HS-27A (cell line): ENCODE measurements at regions not wholly inside any gene's neighbourhood (a gene's known extent, or its start where the extent isn't known, plus 50 kb on each side); places are given as distances from the start of the nearest gene placed in this dataset.

Source experiments
- DNase-seq: peaks from one replicate; pipeline ENCODE4 v3.0.0-alpha.2; 2012; ENCODE audit warnings: low read depth, missing footprints

DNA sequence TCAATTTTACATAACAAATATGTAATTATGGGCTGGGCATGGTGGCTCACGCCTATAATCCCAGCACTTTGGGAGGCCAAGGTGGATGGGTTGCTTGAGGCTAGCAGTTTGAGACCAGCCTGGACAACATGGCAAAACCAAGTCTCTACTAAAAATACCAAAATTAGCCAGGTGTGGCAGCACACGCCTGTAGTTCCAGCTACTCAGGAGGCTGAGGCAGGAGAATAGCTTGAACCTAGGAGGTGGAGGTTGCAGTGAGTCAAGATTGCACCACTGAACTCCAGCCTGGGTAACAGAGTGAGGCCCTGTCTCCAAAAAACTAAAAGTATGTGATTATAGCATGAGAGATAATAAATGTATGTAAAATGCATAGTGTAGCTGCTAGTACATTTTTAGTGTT, 229.0 kb downstream of the PPARGC1A start:
- no peak for DNase-seq

DNA sequence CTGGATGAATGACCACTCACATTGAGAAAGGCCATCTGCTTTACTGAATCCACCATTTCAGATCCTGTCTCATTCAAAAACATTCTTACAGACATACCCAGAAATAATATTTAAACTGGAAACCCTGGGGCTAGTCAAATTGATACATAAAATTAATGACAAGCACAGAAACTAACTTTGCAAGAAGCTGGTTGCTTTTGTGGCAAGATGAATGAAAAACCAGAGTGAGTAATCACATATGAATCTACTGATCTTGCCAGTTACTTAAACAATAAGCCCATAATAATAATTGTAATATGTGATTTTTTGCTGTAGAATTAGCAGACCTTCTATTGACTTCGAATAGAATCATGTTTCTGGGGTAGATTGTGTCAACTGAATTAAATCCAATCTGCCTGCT, 235.1 kb downstream of the PPARGC1A start:
- DNase-seq = no peak

DNA sequence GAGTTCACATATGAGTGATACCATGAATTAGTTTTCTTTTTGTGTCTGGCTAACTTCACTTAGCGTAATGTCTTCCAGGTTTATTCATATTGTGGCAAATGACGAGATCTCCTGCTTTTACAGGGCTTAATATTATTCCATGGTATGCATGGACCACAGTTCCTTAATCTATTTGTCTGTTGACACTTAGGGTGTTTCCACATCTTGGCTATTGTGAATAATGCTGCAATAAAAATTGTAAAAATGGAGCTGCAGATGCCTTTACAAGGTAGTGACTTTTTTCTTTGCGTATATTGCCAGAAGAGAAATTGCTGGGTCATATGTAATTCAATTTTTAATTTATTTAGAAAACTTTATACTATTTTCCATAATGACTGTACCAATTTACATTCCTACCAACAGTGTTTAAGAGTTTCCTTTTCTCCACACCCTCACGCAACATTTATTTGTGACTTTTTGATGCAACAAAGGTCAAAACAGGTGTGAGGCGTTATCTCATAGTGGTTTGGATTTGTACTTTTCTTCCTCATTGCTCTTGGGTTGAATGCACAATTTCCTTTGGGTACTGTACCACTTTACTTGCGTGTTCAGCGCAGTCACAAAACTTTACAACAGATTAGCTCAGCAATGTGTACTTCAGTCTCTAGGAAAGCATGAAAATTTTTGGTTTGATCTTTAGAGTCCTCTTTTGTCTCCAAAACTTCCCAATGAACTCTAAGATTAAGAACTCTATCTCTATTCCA, 240.8 kb downstream of the PPARGC1A start:
- no peak for DNase-seq

DNA sequence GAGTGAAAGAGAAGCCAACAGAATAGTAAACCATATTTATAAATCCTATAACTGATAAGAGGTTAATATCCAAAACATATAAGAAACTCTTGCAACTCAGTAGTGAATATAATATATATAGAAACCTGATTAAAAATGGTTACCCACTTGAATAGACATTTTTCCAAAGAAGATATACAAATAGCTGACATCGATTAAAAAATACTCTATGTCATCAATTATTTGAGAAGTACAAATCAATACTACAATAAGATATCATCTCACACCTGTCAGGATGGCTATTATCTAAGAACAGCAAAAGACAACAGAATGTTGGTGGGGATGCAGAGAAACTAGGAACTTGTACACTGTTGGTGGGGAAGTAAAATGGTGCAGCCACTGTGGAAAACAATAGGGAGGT, 254.4 kb downstream of the PPARGC1A start:
- no peak for DNase-seq

DNA sequence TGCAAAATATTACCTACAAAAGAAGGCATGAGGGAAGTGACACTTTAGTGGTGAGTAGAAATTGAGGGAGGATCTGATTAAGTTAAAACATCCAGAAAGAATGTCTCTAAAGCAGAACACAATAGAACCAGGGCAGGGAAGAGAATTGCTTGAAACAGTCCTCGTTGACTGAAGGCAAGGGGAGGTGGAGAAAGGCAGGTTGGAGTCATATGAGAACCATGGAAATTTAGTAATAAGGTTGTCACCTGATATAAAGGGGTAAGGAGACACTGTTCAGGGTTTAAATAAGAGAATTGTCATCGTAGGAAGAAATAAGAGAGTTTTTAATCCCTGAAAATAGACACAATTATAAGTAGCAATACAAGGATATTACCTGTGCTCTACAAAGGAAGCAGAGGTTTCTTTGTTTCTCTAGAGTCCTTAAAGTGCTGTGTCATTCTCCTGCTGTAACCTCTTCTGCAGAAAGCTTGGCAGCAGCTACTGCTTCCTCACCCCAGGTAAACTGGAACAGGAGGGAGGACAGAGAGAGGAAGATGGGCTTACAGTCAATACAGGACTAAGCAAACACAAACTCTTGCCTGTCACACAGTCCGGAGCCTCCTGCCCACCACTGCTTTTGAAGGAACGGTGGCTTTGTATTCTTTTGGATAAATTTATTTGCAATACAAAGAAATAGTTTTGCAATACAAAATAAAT, 258.4 kb downstream of the PPARGC1A start:
- DNase-seq = no peak

DNA sequence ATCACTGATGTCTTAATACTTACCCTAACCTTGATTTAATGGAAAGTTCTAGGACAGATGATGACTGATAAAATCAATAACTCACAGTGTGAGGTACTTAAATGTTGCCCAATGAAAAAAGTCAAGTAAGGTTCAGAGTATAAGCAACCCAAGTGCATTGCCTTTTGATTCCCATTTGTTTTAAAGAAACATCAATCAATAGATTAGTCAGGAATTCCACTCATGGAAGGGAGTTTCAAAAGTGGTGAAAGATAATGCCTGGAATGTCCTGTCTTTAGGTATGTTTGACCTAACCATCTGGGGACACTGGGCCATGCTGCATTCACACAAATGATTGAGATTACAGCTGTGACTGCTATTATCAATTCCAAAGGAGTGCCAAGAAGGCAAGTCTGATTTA, 259.7 kb downstream of the PPARGC1A start:
- DNase-seq = no peak

DNA sequence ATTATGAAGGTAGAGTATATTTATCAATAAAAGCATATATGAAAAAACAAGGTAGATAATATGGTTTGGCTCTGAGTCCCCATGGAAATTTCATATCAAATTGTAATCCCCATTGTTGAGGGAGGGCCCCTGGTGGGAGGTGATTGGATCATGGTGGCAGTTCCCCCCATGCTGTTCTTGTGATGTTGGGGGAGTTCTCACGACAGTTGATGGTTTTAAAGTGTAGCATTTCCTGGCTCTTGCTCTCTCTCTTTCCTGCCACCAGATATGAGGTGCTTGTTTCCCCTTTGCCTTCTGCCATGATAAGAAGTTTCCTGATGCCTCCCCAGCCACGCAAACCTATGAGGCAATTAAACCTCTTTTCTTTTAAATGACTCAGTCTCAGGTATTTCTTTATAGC, 260.4 kb downstream of the PPARGC1A start:
- no peak for DNase-seq

DNA sequence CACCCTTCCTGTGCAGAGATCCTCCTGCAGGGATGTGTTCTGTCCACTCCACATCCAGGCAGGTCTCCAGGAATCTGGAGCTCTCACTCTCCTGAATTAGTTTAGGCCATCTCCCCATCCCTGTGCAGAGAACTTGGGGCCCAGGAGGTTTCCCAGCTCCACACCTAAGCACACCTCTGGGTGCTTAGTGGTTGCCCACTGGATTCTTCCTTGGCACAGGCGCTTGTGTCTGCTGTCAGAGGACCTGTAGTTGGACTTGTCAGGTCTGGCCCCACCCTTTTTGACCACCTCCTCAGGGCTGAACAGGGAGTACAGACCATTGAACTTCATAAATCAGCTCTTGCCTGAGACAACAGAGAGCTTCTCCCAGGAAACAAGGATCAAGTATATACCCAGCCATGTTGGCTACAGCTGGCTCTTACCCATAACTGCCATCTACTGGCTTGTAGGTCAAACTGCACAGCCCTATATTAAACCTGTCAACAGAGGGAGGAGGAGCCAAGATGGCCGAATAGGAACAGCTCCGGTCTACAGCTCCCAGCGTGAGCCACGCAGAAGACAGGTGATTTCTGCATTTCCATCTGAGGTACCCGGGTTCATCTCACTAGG, 275.5 kb downstream of the PPARGC1A start:
- no peak for DNase-seq

DNA sequence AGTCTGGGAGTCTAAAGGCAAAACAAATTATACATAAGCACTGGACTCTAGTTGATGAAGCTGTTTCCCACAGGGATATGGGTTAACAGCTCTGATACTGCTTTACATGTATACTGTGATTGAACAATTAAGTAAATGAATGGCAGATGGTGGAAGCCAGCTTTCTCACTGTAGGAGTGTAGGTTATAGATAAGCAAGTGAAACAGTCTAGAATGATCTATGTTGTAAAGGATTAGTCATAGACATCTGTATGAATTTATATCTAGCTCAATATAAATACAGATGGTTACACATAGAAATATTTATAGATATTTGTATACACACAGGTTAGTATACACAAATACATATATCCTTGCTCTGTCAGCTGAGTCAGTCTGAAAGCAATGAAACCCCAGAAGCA, 276.1 kb downstream of the PPARGC1A start:
- no peak for DNase-seq

DNA sequence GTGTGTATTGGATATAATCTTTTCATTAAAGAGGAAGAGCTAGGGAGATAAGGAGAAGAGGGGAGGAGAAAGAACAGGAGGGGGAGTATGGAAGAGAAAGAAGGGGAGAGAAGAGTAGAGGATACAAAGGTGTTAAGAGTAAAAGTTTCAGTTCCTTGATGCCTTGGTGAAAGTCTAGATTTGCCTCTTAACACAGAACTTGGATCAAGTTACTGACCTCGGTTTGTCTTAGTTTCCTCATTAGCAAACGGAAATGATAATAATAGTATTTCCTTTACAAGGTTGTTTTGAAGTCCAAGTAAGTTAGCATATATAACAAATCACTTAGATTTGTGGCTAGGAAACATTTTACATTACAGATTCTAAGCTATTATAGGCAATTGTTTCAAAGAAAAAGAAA, 287.1 kb downstream of the PPARGC1A start:
- no peak for DNase-seq

DNA sequence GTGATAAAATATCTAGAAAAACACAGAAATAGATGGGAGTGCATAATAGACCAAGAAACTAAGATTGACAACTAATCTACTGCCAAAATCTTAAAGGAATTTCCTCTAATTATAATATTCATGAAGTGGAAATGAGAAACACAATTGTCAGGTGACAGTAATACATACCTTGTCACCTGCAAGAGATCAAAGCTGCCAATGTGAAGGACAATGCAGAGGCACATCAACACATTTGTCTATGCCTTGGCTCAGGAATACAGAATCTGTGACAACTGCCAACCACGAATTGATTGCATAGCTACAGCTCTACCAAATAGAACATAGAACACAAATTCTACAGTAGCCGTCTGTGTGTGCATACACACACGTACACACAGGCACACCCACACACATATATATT, 295.7 kb downstream of the PPARGC1A start:
- no peak for DNase-seq

DNA sequence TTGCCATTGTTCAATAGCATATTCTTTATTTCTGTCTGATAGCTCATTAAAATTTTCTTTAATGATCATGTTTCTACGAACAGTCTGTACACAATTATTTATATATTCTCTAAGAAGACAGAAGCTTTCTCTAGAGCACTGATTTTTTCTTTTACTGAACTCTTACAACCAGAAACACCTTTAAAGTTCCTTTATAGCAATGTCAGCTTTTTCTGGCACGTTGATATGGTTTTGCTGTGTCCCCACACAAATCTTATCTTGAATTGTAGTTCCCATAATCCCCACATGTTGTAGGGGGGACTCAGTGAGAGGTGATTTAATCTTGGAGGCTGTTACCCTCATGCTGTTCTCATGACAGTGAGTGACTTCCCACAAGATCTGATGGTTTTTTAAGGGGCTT, 299.4 kb downstream of the PPARGC1A start:
- DNase-seq = no peak

DNA sequence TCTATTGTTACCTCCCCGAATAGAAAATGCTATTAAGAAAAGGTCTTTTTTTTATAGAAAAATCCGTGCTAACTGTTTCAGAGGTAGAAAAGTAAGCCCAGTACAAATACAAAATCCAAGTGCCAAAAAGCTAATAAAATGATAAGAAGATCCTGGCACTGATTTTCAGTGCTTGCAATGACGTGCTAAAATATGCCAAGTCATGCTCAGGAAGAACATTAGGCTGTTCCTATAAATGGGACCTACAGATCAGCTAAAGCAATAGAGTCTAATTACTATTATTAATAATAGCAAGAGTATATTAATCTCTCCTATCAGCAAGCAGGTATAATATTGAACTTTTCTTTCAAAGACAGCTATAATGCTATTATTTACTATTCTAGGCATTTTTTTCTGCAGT, 305.8 kb downstream of the PPARGC1A start:
- no peak for DNase-seq

DNA sequence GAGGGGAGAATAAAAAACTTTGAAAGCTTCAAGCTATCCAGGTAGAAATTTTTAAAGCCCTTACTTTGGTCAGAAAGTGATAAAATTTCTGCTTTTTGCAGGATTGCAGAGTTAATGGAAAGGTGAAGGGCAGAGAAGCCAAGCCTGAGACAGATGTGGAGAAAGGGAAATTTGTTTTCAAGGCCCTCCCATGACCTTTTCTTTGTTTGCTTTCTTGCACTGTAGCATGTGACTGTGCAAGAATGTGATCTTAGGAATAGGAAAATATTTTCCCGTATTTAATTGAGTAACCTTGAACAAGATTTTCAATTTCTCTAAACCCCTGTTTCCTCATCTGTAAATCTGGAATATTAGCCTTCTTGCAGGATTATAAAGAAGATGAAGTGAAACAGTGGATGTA, 307.2 kb downstream of the PPARGC1A start:
- DNase-seq = no peak

DNA sequence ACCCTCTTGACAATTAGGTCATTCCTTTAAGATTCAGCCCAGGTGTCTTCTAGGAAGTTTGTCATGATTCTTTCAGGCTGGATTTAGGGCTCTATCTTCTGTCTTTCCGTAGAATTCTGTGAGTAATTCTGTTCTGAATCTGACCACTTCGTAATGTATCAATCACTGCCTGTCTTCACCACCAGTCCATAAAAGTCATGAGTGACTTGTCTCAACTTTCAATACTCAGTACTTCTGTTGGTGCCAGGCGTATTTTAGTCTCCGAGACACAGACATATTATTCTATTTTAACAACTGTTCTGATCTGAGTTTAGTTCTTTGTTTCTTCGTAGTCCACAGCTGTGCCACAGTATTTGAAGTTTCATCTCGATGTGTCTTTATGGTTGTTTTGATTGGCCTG, 310.7 kb downstream of the PPARGC1A start:
- no peak for DNase-seq

DNA sequence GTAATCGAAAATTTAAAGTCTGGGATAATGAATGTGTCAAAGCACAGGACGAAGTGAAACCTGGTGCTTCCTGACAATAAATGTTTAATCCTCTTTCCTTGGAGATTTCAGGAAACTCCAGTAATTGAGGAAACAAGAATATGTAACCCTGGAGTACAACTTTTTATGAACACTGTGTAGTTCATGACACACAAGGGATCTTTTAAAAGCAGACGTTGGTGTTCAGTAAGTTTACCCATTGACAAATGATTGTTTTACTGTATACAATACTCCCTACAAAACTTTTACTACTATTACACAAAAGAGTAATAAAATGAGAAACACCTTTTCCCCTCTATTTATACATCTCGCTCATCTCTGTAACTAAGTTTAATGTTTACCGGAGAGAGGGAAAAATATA, 312.4 kb downstream of the PPARGC1A start:
- no peak for DNase-seq

DNA sequence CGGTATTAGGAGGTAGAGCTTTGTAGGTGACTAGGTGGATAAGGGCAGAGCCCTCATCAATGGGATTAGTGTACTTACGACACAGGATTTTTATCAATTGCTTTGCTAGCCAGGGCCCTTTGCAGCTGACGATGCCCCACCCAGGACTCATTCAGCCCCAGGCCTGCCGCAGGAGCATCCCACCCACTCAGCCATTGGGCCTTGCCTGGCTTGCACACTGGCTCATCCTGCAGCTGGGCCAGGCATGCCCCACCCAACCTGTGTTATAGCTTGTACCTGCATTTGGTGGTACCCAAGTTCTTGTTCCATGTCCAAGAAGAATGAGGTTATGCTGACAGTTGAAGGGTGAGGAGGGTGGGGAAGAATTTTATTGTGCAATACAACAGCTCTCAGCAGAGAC, 317.5 kb downstream of the PPARGC1A start:
- DNase-seq = no peak

DNA sequence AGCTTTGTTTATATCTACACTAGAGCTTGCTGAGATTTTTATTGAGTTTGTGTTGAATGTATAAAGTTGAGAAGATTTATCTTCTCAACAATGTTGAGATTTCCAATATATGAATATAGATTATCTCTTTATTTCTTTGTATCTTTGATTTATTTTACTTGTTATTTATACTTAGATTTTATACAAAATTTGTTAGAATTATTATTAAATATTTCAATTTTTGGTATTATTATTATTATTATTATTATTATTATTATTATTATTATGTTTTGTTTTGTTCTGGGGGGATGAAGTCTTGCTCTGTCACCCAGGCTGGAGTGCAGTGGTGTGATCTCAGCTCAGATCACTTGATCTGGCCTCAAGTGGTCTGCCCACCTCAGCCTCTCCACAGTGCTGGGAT, 322.5 kb downstream of the PPARGC1A start:
- DNase-seq = no peak

DNA sequence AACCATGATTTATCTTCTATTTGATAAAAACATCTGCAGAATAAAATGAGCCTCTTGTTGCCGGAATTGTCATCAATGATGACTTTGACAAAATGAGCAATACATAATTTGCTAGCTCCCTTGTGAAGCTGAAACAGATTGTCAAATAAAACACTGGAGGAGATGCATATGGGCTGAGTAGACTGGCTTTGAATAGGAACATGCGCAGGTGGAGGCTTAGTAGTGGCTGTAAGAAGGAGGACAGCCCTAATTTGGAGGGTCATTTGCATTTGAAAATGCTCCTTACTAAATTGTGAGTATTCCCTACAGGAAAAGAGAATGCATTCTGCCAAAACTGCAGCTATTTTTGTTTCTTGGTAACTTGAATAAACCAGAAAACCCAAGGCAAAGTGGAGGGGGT, 329.1 kb downstream of the PPARGC1A start:
- DNase-seq = no peak

DNA sequence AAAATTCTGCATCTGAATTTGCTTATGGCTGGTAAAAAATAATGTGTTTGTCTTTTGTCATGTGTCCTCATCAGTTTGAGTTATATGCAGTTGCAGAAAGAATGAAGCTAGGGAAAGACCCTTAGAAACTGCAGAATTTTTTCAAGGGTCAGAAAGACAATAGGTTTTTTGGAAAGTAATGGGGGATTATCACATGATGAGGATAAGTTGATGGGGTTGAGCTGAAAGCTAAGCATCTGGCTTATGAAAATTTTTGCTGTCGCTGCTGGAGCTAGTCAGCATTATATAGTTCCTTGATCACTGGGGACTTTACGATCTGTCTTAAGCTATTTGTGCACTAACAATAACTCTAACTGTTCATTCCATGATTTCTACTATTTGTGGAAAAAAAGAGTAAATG, 331.7 kb downstream of the PPARGC1A start:
- DNase-seq = no peak

DNA sequence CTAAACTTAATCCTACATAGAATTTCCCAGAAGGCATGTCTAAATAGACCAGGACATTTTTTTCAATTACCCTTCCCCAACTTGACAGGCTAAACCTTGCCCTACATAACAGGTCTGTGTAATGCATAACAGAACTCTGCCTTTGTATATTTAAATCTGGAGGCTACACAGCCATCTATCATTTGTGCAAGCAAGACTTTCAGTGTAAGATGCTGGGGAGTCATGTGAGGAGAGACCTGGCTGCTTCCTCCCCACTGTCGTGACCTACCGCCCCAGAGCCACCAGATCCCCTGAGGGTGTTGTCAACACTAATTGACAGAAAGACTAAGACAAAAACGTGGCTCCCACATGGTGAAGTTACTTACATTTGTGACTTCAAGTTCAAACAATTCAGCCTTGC, 342.2 kb downstream of the PPARGC1A start:
- no peak for DNase-seq

DNA sequence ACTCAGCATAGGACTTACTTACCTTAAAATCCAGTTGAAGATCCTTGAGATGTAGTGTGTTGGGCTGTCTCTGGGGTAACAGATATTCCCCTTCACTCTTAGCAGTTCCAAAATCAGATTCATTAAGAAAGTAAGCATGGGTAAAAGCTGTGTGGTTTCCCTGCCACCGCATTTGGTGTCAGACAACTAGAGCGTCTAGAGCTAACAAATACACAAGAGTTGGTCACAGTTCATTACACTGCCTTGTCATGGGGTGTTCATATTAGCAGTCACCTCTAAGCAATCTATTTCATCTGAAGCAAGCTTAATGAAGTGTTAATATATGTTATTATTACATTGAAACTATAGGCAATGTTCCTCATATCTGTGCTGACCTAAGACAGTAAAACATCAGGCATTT, 342.8 kb downstream of the PPARGC1A start:
- no peak for DNase-seq

DNA sequence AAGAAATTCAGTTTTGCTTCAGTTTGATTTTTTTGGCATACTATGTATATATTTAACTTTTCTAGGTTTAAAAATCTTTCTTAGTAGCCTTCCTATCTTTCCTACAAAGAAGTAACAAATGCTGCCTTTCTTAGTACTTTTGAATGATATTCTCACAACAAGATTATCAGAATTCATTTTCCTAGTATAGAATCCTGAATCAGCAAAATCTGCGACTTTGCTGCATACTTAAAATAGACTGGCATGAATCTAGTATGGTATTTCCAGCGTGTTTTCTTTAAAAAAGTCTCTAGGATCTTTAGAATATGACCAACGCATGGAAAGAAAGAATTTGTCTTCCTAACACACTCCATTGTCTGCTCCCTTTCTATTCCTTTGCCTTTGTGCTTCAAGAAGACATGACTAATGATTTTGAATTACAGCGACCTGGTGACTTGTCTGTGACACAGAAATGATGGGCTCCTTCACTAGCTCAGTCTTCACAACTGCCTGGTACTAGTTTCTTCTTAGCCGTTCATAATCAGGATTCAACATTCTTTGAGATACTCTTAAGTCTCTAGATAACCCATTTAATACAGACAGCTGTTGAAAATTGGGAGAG, 349.8 kb downstream of the PPARGC1A start:
- no peak for DNase-seq
